Transverse colon (tissue), 4 donors: ENCODE measurements at regions not wholly inside any gene's neighbourhood (a gene's known extent, or its start where the extent isn't known, plus 50 kb on each side); places are given as distances from the start of the nearest gene placed in this dataset.

Experiments used
- DNase-seq: peaks from one replicate; pipeline ENCODE4 v3.0.0-alpha.2; 2019
- H3K27ac ChIP-seq, 4 donors: fragments of 200-600 bp; sonication (generic); 2 replicates each; pipeline ENCODE4 v1.5.1; 2016 to 2018; ENCODE audit warnings: inconsistent platforms in 4 of 4
- H3K27me3 ChIP-seq: fragments of 200-600 bp; sonication (generic); 2 replicates; pipeline ENCODE4 v1.5.1; 2017; ENCODE audit warnings: inconsistent platforms
- H3K36me3 ChIP-seq, 4 donors: fragments of 200-600 bp; sonication (generic); 2 replicates each; pipeline ENCODE4 v1.5.1; 2017 to 2019; ENCODE audit warnings: inconsistent platforms in 4 of 4
- H3K4me1 ChIP-seq, 4 donors: fragments of 200-600 bp; sonication (generic); 2 replicates each; pipeline ENCODE4 v1.5.1; 2017 to 2020; ENCODE audit warnings: inconsistent platforms in 4 of 4
- H3K4me3 ChIP-seq, 4 donors: fragments of 200-600 bp; sonication (generic); 1 replicate in 1 of 4; 2 replicates in 3 of 4; pipeline versions ENCODE4 v1.5.1 to v1.6.1; 2017 to 2019; ENCODE audit warnings: inconsistent platforms in 4 of 4
- H3K9me3 ChIP-seq, 2 donors: fragments of 200-600 bp; sonication (generic); 2 replicates each; pipeline ENCODE4 v1.5.1; 2017 to 2019; ENCODE audit warnings: inconsistent platforms in 2 of 2
- EP300 ChIP-seq: sonication (generic); formaldehyde crosslinking; IDR thresholded peaks from one replicate; pipeline ENCODE4 v1.6.1; 2017; ENCODE audit warnings: antibody characterized with exemption, low read depth
- POLR2A ChIP-seq: fragments of 450-650 bp; IDR thresholded peaks from one replicate; pipeline ENCODE4 v1.6.1; 2016; ENCODE audit warnings: antibody characterized with exemption, mild to moderate bottlenecking, moderate library complexity
- POLR2AphosphoS5 ChIP-seq, 3 donors: sonication (generic); formaldehyde crosslinking; IDR thresholded peaks; one replicate each; pipeline ENCODE4 v1.6.1; 2016; ENCODE audit warnings: antibody characterized with exemption in 3 of 3
- WGBS, 2 donors: methylation state at CpG; one replicate each; pipeline ENCODE4 v1.1.5; 2018; ENCODE audit warnings: low coverage in 1 of 2; 5-methylcytosine and 5-hydroxymethylcytosine counted together
- in situ Hi-C, 4 donors: fragments of 200-750 bp; cut with MboI; loops; one replicate each; pipeline versions ENCODE4 v1.15.0 to v1.15.1; 2017; ENCODE audit warnings: low sequenced_read_pairs in 3 of 4, low pct_ligation_motif_present in 1 of 4, low pct_unique_long_range_greater_than_20kb in 1 of 4
- intact Hi-C: fragments of 100-400 bp; cut with DNase I; formaldehyde crosslinking; loops from one replicate; pipeline ENCODE4 v1.15.1; 2023; ENCODE audit warnings: low total_unique reads
- TF ChIP-seq, protein P1 (sequence below), 5 experiments: fragments of 200-600 bp in 3 of 5; fragments of 450-650 bp in 2 of 5; sonication (generic) in 3 of 5; IDR thresholded peaks; 1 replicate in 2 of 5; 2 replicates in 3 of 5; pipeline ENCODE4 v1.5.1; 2016 to 2017; ENCODE audit warnings: antibody characterized with exemption in 5 of 5, inconsistent platforms in 3 of 5, mild to moderate bottlenecking in 2 of 5, moderate library complexity in 1 of 5

DNA sequence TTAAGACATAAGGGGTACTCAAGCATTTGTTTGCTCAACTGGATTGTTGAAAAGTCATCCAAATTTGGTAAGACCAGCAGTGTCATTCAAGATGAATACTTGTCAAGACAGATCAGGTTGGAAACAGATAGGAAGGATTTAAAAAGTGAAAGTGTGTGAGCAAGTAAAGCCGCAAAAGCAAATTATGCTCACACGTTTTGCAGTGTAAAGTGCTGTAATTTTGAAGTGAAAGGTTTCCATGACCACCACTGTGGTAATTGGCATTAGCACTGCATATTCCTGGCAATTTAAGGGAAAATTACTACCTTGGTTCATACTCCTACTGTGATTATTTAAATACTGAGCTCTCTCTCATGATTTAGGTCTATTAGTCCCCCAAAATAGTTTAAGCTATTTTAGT is 704.1 kb upstream of the CCDC179 start:
- no peak overlapping the region for H3K4me3 ChIP-seq
- in situ Hi-C loops, result no loop called here
- no peak for DNase-seq
- no peak overlapping the region for H3K27ac ChIP-seq
- no peak for TF ChIP-seq POLR2A
- no peak for TF ChIP-seq EP300
- TF ChIP-seq, protein P1, sequence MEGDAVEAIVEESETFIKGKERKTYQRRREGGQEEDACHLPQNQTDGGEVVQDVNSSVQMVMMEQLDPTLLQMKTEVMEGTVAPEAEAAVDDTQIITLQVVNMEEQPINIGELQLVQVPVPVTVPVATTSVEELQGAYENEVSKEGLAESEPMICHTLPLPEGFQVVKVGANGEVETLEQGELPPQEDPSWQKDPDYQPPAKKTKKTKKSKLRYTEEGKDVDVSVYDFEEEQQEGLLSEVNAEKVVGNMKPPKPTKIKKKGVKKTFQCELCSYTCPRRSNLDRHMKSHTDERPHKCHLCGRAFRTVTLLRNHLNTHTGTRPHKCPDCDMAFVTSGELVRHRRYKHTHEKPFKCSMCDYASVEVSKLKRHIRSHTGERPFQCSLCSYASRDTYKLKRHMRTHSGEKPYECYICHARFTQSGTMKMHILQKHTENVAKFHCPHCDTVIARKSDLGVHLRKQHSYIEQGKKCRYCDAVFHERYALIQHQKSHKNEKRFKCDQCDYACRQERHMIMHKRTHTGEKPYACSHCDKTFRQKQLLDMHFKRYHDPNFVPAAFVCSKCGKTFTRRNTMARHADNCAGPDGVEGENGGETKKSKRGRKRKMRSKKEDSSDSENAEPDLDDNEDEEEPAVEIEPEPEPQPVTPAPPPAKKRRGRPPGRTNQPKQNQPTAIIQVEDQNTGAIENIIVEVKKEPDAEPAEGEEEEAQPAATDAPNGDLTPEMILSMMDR (IDR thresholded peaks at IDR 0.05), result no peak
- TF ChIP-seq POLR2AphosphoS5 (IDR thresholded peaks at IDR 0.05), result no peak
- no peaks in the 10 kb centered on the region for H3K27me3 ChIP-seq
- H3K4me1 ChIP-seq, result no peaks in the 10 kb centered on the region
- H3K9me3 ChIP-seq, result no peaks in the 10 kb centered on the region
- intact Hi-C loops, result no loop called here
- 86 to 88% methylated on average over 2 of the region's 2 CpGs for WGBS, 2 donors
- no peaks in the 10 kb centered on the region for H3K36me3 ChIP-seq

DNA sequence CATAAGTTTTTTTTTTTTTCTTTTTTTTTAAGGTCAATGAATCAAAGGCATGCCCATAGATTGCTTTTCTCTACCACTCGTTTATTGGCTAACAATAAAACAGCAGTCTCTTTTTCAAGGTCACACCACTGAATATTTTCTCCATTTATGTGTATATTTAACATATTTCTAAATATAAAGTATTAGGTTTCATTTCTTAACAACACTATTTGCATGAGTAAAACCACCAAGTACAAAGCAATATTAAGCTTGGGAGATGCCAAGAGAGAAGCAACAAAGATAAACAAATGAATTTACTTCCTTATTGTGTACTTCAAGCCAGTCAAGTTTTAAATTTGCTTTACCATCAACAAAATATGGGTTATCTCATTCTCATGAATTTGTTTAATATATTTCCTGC is 708.9 kb upstream of the CCDC179 start:
- H3K9me3 ChIP-seq, result no peaks in the 10 kb centered on the region
- in situ Hi-C loops (no loop called here), intact Hi-C loops (no loop called here)
- 44 to 45% methylated on average over 1 of the region's 1 CpG for WGBS, 2 donors
- DNase-seq, result no peak
- H3K27ac ChIP-seq, result no peak overlapping the region
- H3K4me3 ChIP-seq, result no peak overlapping the region
- no peaks in the 10 kb centered on the region for H3K36me3 ChIP-seq
- TF ChIP-seq EP300, result no peak
- TF ChIP-seq, protein P1 (IDR thresholded peaks at IDR 0.05), result no peak
- no peak for TF ChIP-seq POLR2A
- no peak for TF ChIP-seq POLR2AphosphoS5 (IDR thresholded peaks at IDR 0.05)
- H3K27me3 ChIP-seq, result no peaks in the 10 kb centered on the region
- no peaks in the 10 kb centered on the region for H3K4me1 ChIP-seq

DNA sequence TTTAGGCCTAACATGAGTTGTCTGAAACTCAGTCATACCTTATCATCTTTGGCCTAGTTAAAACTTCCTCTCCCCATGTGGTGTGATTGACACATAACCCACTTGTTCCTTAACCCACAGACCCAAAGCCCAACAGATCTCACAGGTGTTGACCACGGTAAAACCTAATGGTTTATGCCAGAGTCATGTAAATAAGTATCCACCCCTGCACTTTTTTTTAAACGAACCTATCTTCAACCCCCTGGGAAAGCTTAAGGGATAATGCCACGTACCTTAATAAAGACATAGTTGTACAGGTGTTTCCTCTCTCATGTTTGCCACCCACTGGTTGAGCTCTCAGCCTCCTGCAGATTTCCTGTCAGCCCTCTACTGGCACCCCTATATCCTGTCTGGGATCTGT is 709.3 kb upstream of the CCDC179 start:
- Histone ChIP-seq H3K27me3 (no peaks in the 10 kb centered on the region), H3K36me3 (no peaks in the 10 kb centered on the region), H3K4me1 (no peaks in the 10 kb centered on the region), H3K27ac (no peak overlapping the region), H3K4me3 (no peak overlapping the region), H3K9me3 (no peaks in the 10 kb centered on the region)
- TF ChIP-seq POLR2A (no peak), POLR2AphosphoS5 (IDR thresholded peaks at IDR 0.05) (no peak), EP300 (no peak)
- TF ChIP-seq, protein P1 (IDR thresholded peaks at IDR 0.05), result no peak
- intact Hi-C loops (no loop called here), in situ Hi-C loops (no loop called here)
- 52 to 65% methylated on average over 3 of the region's 3 CpGs for WGBS, 2 donors
- no peak for DNase-seq

DNA sequence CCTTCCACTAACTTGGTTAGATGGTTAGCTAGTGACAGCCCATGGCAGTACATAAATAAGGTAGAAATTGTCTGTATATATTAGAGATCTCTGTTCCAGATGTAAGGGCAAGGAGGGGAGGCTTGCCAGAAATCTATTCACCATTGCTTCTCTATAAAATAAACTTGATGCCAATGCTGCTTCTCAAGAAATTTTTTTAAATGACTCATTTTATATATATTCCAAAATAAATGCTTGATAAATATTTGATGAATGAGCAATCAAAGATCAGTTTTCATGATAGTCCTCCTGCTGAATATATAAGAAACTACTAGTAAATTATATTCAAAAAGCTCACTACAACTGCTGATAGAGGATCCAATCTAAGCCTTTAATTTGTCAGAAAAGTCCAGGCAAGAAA is 710.6 kb upstream of the CCDC179 start:
- Histone ChIP-seq H3K27ac (no peak overlapping the region), H3K36me3 (no peaks in the 10 kb centered on the region), H3K9me3 (no peaks in the 10 kb centered on the region), H3K27me3 (no peaks in the 10 kb centered on the region), H3K4me1 (no peaks in the 10 kb centered on the region), H3K4me3 (no peak overlapping the region)
- DNase-seq, result no peak
- TF ChIP-seq EP300, result no peak
- TF ChIP-seq, protein P1 (IDR thresholded peaks at IDR 0.05), result no peak
- TF ChIP-seq POLR2A, result no peak
- TF ChIP-seq POLR2AphosphoS5 (IDR thresholded peaks at IDR 0.05), result no peak
- in situ Hi-C loops, result no loop called here
- intact Hi-C loops, result no loop called here
